ENCODE measurements at regions not wholly inside any gene's neighbourhood (a gene's known extent, or its start where the extent isn't known, plus 50 kb on each side); places are given as distances from the start of the nearest gene placed in this dataset.

DNA sequence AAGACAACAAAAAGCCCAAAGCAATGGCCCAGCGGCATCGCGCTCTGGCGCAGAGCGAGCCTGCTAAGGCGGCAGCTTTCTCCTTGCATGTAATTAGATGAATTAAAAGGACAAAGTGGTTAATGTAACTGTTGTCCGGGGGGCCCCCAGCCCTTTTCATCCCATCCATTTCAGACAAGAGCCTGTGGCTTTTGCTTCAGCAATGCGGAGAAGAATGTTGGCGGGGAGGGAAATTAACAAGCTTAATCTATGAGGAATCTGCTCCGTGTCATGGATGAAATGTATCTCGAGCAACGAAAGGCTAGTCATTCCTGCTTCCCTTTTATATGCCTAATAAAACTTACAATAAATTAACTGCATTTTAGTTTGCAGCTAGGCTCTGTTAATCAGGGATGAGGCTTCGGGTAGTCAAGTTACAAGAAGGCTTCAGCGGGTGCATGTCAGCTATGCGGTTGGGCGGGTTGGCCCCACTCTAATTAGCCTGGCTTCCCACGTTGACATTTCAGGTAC is 203.3 kb downstream of the BUB3 start:
- DNase-seq (ENCODE audit: low read depth, low spot score) (no peak), FAIRE-seq (no peak)
- Histone ChIP-seq H3K27me3 (ENCODE audit: control insufficient read depth, extremely low read depth, insufficient read depth, low read length) (no peaks in the 10 kb centered on the region), H3K9ac (ENCODE audit: control insufficient read depth, extremely low read depth, insufficient read depth, low read length) (no peak overlapping the region), H3K9me1 (ENCODE audit: control insufficient read depth, extremely low read depth, insufficient read depth, low read length) (no peaks in the 10 kb centered on the region), H3K4me3 (ENCODE audit: control insufficient read depth in 2 of 3, extremely low read depth in 1 of 3, insufficient read depth in 2 of 3, low read depth in 1 of 3, low read length in 3 of 3) (no peak overlapping the region), H3K9me3 (ENCODE audit: control insufficient read depth, low read depth, low read length) (no peaks in the 10 kb centered on the region), H3K4me1 (ENCODE audit: control insufficient read depth, extremely low read depth, insufficient read depth, low read length) (no peaks in the 10 kb centered on the region), H4K20me1 (ENCODE audit: control insufficient read depth, extremely low read depth, insufficient read depth, low read length) (no peaks in the 10 kb centered on the region), H3K27ac (ENCODE audit: control insufficient read depth, insufficient read depth, low read length) (no peak overlapping the region), H3K79me2 (ENCODE audit: control insufficient read depth, insufficient read depth, low read length) (no peaks in the 10 kb centered on the region), H3K4me2 (ENCODE audit: control insufficient read depth, extremely low read depth, insufficient read depth, low read depth, low read length) (no peak overlapping the region), H3K36me3 (ENCODE audit: control insufficient read depth in 2 of 2, extremely low read depth in 1 of 2, insufficient read depth in 2 of 2, low read length in 2 of 2) (no peaks in the 10 kb centered on the region), H2AFZ (ENCODE audit: control insufficient read depth, low read length) (no peak overlapping the region)
- TF ChIP-seq, protein P1, sequence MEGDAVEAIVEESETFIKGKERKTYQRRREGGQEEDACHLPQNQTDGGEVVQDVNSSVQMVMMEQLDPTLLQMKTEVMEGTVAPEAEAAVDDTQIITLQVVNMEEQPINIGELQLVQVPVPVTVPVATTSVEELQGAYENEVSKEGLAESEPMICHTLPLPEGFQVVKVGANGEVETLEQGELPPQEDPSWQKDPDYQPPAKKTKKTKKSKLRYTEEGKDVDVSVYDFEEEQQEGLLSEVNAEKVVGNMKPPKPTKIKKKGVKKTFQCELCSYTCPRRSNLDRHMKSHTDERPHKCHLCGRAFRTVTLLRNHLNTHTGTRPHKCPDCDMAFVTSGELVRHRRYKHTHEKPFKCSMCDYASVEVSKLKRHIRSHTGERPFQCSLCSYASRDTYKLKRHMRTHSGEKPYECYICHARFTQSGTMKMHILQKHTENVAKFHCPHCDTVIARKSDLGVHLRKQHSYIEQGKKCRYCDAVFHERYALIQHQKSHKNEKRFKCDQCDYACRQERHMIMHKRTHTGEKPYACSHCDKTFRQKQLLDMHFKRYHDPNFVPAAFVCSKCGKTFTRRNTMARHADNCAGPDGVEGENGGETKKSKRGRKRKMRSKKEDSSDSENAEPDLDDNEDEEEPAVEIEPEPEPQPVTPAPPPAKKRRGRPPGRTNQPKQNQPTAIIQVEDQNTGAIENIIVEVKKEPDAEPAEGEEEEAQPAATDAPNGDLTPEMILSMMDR (optimal IDR thresholded peaks at IDR 0.05 in 1 of 3, IDR thresholded peaks at IDR 0.05 in 1 of 3, conservative IDR thresholded peaks at IDR 0.05 in 1 of 3; ENCODE audit: extremely low read depth in 1 of 3, insufficient read depth in 2 of 3, low read length in 3 of 3), result no peak
- no peak for TF ChIP-seq EZH2 (IDR thresholded peaks at IDR 0.05; ENCODE audit: low read length)
- dilution Hi-C loops (cut with MboI; ENCODE audit: extremely low pct_ligation_motif_present, low sequenced_read_pairs), result no loop called here

DNA sequence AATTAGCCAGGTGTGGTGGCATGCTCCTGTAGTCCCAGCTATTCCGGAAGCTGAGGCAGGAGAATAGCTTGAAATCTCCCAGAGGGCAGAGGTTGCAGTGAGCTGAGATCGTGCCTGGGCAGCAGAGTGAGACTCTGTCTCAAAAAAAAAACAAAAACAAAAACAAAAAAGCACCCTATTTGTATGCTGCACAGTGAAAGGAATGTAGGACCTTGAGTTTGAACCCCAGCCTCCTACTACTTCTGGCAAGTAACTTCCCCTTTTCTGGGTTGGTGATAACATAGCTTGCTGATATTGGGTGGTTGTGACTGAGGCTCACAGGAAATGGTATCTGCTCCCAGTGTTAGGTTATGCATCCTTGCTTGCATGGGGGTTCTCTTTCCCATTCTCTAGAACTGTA is 205.3 kb downstream of the BUB3 start:
- H4K20me1 ChIP-seq (ENCODE audit: control insufficient read depth, extremely low read depth, insufficient read depth, low read length), result no peaks in the 10 kb centered on the region
- H3K9me3 ChIP-seq (ENCODE audit: control insufficient read depth, low read depth, low read length), result no peaks in the 10 kb centered on the region
- no peak for DNase-seq (ENCODE audit: low read depth, low spot score)
- H3K79me2 ChIP-seq (ENCODE audit: control insufficient read depth, insufficient read depth, low read length), result no peaks in the 10 kb centered on the region
- no peak overlapping the region for H3K27ac ChIP-seq (ENCODE audit: control insufficient read depth, insufficient read depth, low read length)
- H3K9ac ChIP-seq (ENCODE audit: control insufficient read depth, extremely low read depth, insufficient read depth, low read length), result no peak overlapping the region
- no peaks in the 10 kb centered on the region for H3K9me1 ChIP-seq (ENCODE audit: control insufficient read depth, extremely low read depth, insufficient read depth, low read length)
- no peak for TF ChIP-seq EZH2 (IDR thresholded peaks at IDR 0.05; ENCODE audit: low read length)
- TF ChIP-seq, protein P1 (optimal IDR thresholded peaks at IDR 0.05 in 1 of 3, IDR thresholded peaks at IDR 0.05 in 1 of 3, conservative IDR thresholded peaks at IDR 0.05 in 1 of 3; ENCODE audit: extremely low read depth in 1 of 3, insufficient read depth in 2 of 3, low read length in 3 of 3), result no peak
- dilution Hi-C loops (cut with MboI; ENCODE audit: extremely low pct_ligation_motif_present, low sequenced_read_pairs), result no loop called here
- H3K4me2 ChIP-seq (ENCODE audit: control insufficient read depth, extremely low read depth, insufficient read depth, low read depth, low read length), result no peak overlapping the region
- H3K27me3 ChIP-seq (ENCODE audit: control insufficient read depth, extremely low read depth, insufficient read depth, low read length), result no peaks in the 10 kb centered on the region
- no peak for FAIRE-seq
- H2AFZ ChIP-seq (ENCODE audit: control insufficient read depth, low read length), result no peak overlapping the region
- H3K4me1 ChIP-seq (ENCODE audit: control insufficient read depth, extremely low read depth, insufficient read depth, low read length), result no peaks in the 10 kb centered on the region
- H3K36me3 ChIP-seq (ENCODE audit: control insufficient read depth in 2 of 2, extremely low read depth in 1 of 2, insufficient read depth in 2 of 2, low read length in 2 of 2), result no peaks in the 10 kb centered on the region
- no peak overlapping the region for H3K4me3 ChIP-seq (ENCODE audit: control insufficient read depth in 2 of 3, extremely low read depth in 1 of 3, insufficient read depth in 2 of 3, low read depth in 1 of 3, low read length in 3 of 3)
